GM19351 (cell line): ENCODE measurements at regions not wholly inside any gene's neighbourhood (a gene's known extent, or its start where the extent isn't known, plus 50 kb on each side); places are given as distances from the start of the nearest gene placed in this dataset.
"Not testable (repeated sequence)": the region's sequence is repeated elsewhere in the genome, so short reads cannot be mapped to it uniquely, and the experiment has no call there.

Source experiments
- ATAC-seq: cut with Tn5 transposase; IDR thresholded peaks from one replicate; pipeline ENCODE4 v1.9.1; 2021; ENCODE audit warnings: mild to moderate bottlenecking, moderate library complexity; ENCODE audit not compliant: unreplicated experiment

- ATAC-seq = no peak
Measured at GRCh38 chr1:29634746-29635335, 398.5 kb downstream of the PTPRU start.

GRCh38 chr1:29634324-29634723, 398.0 kb downstream of the PTPRU start:
- no peak for ATAC-seq

GRCh38 chr1:29633771-29634170, 397.4 kb downstream of the PTPRU start:
- no peak for ATAC-seq

- no peak for ATAC-seq
Measured at GRCh38 chr1:29632806-29633615, 396.7 kb downstream of the PTPRU start.

- no peak for ATAC-seq
Measured at GRCh38 chr1:29631836-29632805, 395.8 kb downstream of the PTPRU start.

- ATAC-seq = no peak
Measured at GRCh38 chr1:29631361-29631760, 395.0 kb downstream of the PTPRU start.

- ATAC-seq = no peak
Measured at GRCh38 chr1:29630756-29631155, 394.4 kb downstream of the PTPRU start.

GRCh38 chr1:29629814-29630516, 393.6 kb downstream of the PTPRU start:
- no peak for ATAC-seq

- ATAC-seq = no peak
Measured at GRCh38 chr1:29629401-29629800, 393.1 kb downstream of the PTPRU start.

- ATAC-seq = no peak
Measured at GRCh38 chr1:29628190-29628589, 391.9 kb downstream of the PTPRU start.

- ATAC-seq = no peak
Measured at GRCh38 chr1:29626726-29627125, 390.4 kb downstream of the PTPRU start.

- no peak for ATAC-seq
Measured at GRCh38 chr1:29626066-29626465, 389.7 kb downstream of the PTPRU start.

- ATAC-seq = no peak
Measured at GRCh38 chr1:29625084-29625420, 388.7 kb downstream of the PTPRU start.

- no peak for ATAC-seq
Measured at GRCh38 chr1:29624320-29625083, 388.2 kb downstream of the PTPRU start.

GRCh38 chr1:29623501-29623900, 387.2 kb downstream of the PTPRU start:
- no peak for ATAC-seq

GRCh38 chr1:29621826-29622435, 385.6 kb downstream of the PTPRU start:
- no peak for ATAC-seq

GRCh38 chr1:29620631-29621030, 384.3 kb downstream of the PTPRU start:
- no peak for ATAC-seq

GRCh38 chr1:29607236-29607635, 370.9 kb downstream of the PTPRU start:
- ATAC-seq = no peak

GRCh38 chr1:29604796-29605195, 368.5 kb downstream of the PTPRU start:
- ATAC-seq = not testable (repeated sequence)

GRCh38 chr1:29603622-29604021, 367.3 kb downstream of the PTPRU start:
- no peak for ATAC-seq
